Endodermal cell (in vitro differentiated cells): ENCODE measurements at regions not wholly inside any gene's neighbourhood (a gene's known extent, or its start where the extent isn't known, plus 50 kb on each side); places are given as distances from the start of the nearest gene placed in this dataset.

Experiments
- DNase-seq: peaks from one replicate; pipeline ENCODE4 v3.0.0-alpha.2; 2017
- H3K27ac ChIP-seq: 2 replicates; pipeline ENCODE4 v1.5.1; 2013; ENCODE audit warnings: mild to moderate bottlenecking, low read depth, low read length, moderate library complexity
- H3K27me3 ChIP-seq: 2 replicates; pipeline ENCODE4 v1.6.1; 2013; ENCODE audit warnings: mild to moderate bottlenecking, low read length, moderate library complexity; ENCODE audit not compliant: insufficient read depth, control insufficient read depth, poor library complexity, severe bottlenecking
- H3K36me3 ChIP-seq: 2 replicates; pipeline ENCODE4 v1.7.0; 2013; ENCODE audit warnings: mild to moderate bottlenecking, low read length, moderate library complexity; ENCODE audit not compliant: control insufficient read depth, insufficient read depth
- H3K4me1 ChIP-seq: one replicate; pipeline ENCODE4 v1.7.0; 2013; ENCODE audit warnings: low read length; ENCODE audit not compliant: control insufficient read depth, insufficient read depth
- H3K4me3 ChIP-seq: 2 replicates; pipeline ENCODE4 v1.5.1; 2013; ENCODE audit warnings: mild to moderate bottlenecking, low read length, moderate library complexity
- H3K9ac ChIP-seq: 2 replicates; pipeline ENCODE4 v1.6.1; 2013; ENCODE audit warnings: mild to moderate bottlenecking, low read length, moderate library complexity; ENCODE audit not compliant: poor library complexity, severe bottlenecking; ENCODE audit errors: extremely low read depth
- H3K9me3 ChIP-seq: 2 replicates; pipeline ENCODE4 v1.6.1; 2013; ENCODE audit warnings: mild to moderate bottlenecking, low read length, moderate library complexity; ENCODE audit not compliant: control insufficient read depth
- H3K27ac Mint-ChIP-seq: 2 replicates; pipeline ENCODE4 v1.8.0; 2020; ENCODE audit warnings: mixed read lengths
- H3K27me3 Mint-ChIP-seq: 2 replicates; pipeline ENCODE4 v1.8.0; 2021; ENCODE audit warnings: mild to moderate bottlenecking, mixed read lengths; ENCODE audit not compliant: insufficient read depth
- H3K36me3 Mint-ChIP-seq: 2 replicates; pipeline ENCODE4 v1.8.0; 2020; ENCODE audit warnings: low read depth, mixed read lengths
- H3K4me1 Mint-ChIP-seq: 2 replicates; pipeline ENCODE4 v1.8.0; 2020; ENCODE audit warnings: mixed read lengths
- H3K4me3 Mint-ChIP-seq: 2 replicates; pipeline ENCODE4 v1.8.0; 2020; ENCODE audit warnings: mild to moderate bottlenecking, moderate library complexity, mixed read lengths
- H3K9me3 Mint-ChIP-seq: 2 replicates; pipeline ENCODE4 v1.8.0; 2020; ENCODE audit warnings: mild to moderate bottlenecking, mixed read lengths
- CTCF ChIP-seq: fragments of 200-600 bp; sonication (generic); conservative IDR thresholded peaks from 2 replicates; pipeline ENCODE4 v1.5.0; 2021; ENCODE audit warnings: antibody characterized with exemption, mild to moderate bottlenecking
- whole genome bisulfite sequencing, 2 experiments: methylation state at CpG; one replicate each; pipeline versions ENCODE4 v1.1.5 to v1.1.7; 2013; ENCODE audit warnings: missing lambda C conversion rate in 2 of 2, mixed read lengths in 1 of 2; ENCODE audit not compliant: insufficient coverage in 1 of 2, insufficient read length in 1 of 2; 5-methylcytosine and 5-hydroxymethylcytosine counted together

- no peaks in the 10 kb centered on the region for H3K9me3 ChIP-seq
- Mint-ChIP-seq H3K27me3 (no peaks in the 10 kb centered on the region), H3K27ac (no peak overlapping the region), H3K36me3 (no peaks in the 10 kb centered on the region), H3K9me3 (no peaks in the 10 kb centered on the region), H3K4me3 (no peak overlapping the region), H3K4me1 (no peaks in the 10 kb centered on the region)
- no peak overlapping the region for H3K9ac ChIP-seq
- H3K36me3 ChIP-seq: no peaks in the 10 kb centered on the region
- H3K4me1 ChIP-seq: no peaks in the 10 kb centered on the region
- no peak for DNase-seq
- H3K27me3 ChIP-seq: no peaks in the 10 kb centered on the region
- TF ChIP-seq CTCF: no peak
- 92 to 100% methylated on average over 1 to 6 of the region's 6 CpGs for WGBS, 2 experiments
- no peak overlapping the region for H3K27ac ChIP-seq
- H3K4me3 ChIP-seq: no peak overlapping the region
These were observed 135.4 kb upstream of the FMN2 start for GRCh38 chr1:239956263-239956662.

- no peak for DNase-seq
- no peak for TF ChIP-seq CTCF
- Mint-ChIP-seq H3K36me3 (no peaks in the 10 kb centered on the region), H3K9me3 (no peaks in the 10 kb centered on the region), H3K4me3 (no peak overlapping the region), H3K27me3 (no peaks in the 10 kb centered on the region), H3K4me1 (no peaks in the 10 kb centered on the region), H3K27ac (no peak overlapping the region)
- no peaks in the 10 kb centered on the region for H3K4me1 ChIP-seq
- H3K27ac ChIP-seq: no peak overlapping the region
- no peaks in the 10 kb centered on the region for H3K9me3 ChIP-seq
- 80 to 82% methylated on average over 1 to 4 of the region's 4 CpGs for WGBS, 2 experiments
- no peaks in the 10 kb centered on the region for H3K36me3 ChIP-seq
- H3K27me3 ChIP-seq: no peaks in the 10 kb centered on the region
- H3K9ac ChIP-seq: no peak overlapping the region
- H3K4me3 ChIP-seq: no peak overlapping the region
These were observed 133.6 kb upstream of the FMN2 start for GRCh38 chr1:239958063-239958462.

GRCh38 chr1:239960366-239960765 is 131.3 kb upstream of the FMN2 start:
- Histone ChIP-seq H3K4me3 (no peak overlapping the region), H3K36me3 (no peaks in the 10 kb centered on the region), H3K4me1 (no peaks in the 10 kb centered on the region), H3K27ac (no peak overlapping the region), H3K27me3 (no peaks in the 10 kb centered on the region), H3K9ac (no peak overlapping the region), H3K9me3 (no peaks in the 10 kb centered on the region)
- Mint-ChIP-seq H3K36me3 (no peaks in the 10 kb centered on the region), H3K9me3 (no peaks in the 10 kb centered on the region), H3K27ac (no peak overlapping the region), H3K4me3 (no peak overlapping the region), H3K27me3 (no peaks in the 10 kb centered on the region), H3K4me1 (no peaks in the 10 kb centered on the region)
- no peak for TF ChIP-seq CTCF
- no peak for DNase-seq
- WGBS, 2 experiments: 80 to 100% methylated on average over 1 to 2 of the region's 2 CpGs
